ENCODE measurements at regions not wholly inside any gene's neighbourhood (a gene's known extent, or its start where the extent isn't known, plus 50 kb on each side); places are given as distances from the start of the nearest gene placed in this dataset.

DNA sequence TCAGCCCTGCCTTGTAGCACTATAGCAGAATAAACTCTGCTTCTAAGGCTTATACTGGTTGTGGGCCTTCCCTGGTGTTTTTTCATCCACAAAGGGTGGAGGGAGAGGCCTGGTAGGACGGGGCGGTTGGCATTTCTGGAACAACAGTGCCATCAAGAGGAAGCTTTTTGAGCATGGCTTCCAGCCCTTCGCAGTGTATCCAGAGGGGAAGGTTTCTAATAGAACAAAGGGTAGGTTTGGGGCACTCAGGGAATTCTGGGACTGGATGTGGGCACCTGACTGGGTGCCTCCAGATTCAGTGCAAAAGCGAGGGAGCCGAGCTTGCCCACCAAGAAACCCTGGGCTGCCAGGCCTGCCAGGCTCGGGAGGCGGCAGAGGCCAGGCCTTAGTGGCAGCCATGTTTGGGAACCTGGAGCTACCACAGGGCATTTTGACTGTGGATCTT lies 229.6 kb upstream of the AGTR2 start (continued):
- TF ChIP-seq, protein P1, sequence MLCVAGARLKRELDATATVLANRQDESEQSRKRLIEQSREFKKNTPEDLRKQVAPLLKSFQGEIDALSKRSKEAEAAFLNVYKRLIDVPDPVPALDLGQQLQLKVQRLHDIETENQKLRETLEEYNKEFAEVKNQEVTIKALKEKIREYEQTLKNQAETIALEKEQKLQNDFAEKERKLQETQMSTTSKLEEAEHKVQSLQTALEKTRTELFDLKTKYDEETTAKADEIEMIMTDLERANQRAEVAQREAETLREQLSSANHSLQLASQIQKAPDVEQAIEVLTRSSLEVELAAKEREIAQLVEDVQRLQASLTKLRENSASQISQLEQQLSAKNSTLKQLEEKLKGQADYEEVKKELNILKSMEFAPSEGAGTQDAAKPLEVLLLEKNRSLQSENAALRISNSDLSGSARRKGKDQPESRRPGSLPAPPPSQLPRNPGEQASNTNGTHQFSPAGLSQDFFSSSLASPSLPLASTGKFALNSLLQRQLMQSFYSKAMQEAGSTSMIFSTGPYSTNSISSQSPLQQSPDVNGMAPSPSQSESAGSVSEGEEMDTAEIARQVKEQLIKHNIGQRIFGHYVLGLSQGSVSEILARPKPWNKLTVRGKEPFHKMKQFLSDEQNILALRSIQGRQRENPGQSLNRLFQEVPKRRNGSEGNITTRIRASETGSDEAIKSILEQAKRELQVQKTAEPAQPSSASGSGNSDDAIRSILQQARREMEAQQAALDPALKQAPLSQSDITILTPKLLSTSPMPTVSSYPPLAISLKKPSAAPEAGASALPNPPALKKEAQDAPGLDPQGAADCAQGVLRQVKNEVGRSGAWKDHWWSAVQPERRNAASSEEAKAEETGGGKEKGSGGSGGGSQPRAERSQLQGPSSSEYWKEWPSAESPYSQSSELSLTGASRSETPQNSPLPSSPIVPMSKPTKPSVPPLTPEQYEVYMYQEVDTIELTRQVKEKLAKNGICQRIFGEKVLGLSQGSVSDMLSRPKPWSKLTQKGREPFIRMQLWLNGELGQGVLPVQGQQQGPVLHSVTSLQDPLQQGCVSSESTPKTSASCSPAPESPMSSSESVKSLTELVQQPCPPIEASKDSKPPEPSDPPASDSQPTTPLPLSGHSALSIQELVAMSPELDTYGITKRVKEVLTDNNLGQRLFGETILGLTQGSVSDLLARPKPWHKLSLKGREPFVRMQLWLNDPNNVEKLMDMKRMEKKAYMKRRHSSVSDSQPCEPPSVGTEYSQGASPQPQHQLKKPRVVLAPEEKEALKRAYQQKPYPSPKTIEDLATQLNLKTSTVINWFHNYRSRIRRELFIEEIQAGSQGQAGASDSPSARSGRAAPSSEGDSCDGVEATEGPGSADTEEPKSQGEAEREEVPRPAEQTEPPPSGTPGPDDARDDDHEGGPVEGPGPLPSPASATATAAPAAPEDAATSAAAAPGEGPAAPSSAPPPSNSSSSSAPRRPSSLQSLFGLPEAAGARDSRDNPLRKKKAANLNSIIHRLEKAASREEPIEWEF (IDR thresholded peaks at IDR 0.05; ENCODE audit: insufficient replicate concordance, low read depth, low read length), result no peak
- TF ChIP-seq CHD1 (IDR thresholded peaks at IDR 0.05; ENCODE audit: low read depth, low read length) (no peak), EZH2 (IDR thresholded peaks at IDR 0.05; ENCODE audit: borderline replicate concordance, control insufficient read depth, low read depth, low read length) (no peak), NBN (IDR thresholded peaks at IDR 0.05) (peak; percentile 37; the same call in 1 of the 2 replicates), SPI1 (IDR thresholded peaks at IDR 0.05; ENCODE audit: borderline replicate concordance, insufficient read depth, low read depth, low read length) (no peak), IKZF1 (conservative IDR thresholded peaks at IDR 0.05) (no peak), RAD51 (IDR thresholded peaks at IDR 0.05) (no peak), EP300 (IDR thresholded peaks at IDR 0.05; ENCODE audit: borderline replicate concordance in 1 of 2, control insufficient read depth in 1 of 2, low read depth in 2 of 2, low read length in 2 of 2) (no peak), NFYB (IDR thresholded peaks at IDR 0.05; ENCODE audit: insufficient read depth, low read depth, low read length) (no peak), IKZF2 (IDR thresholded peaks at IDR 0.05) (no peak), YY1 (IDR thresholded peaks at IDR 0.05; ENCODE audit: low read depth, low read length) (peak; percentile 80), NFYA (IDR thresholded peaks at IDR 0.05; ENCODE audit: borderline replicate concordance, low read depth, low read length) (no peak), TBL1XR1 (IDR thresholded peaks at IDR 0.05; ENCODE audit: low read depth, low read length) (no peak), ZBED1 (IDR thresholded peaks at IDR 0.05; ENCODE audit: borderline replicate concordance) (peak; percentile 64; the same call in 1 of the 2 replicates), ASH2L (IDR thresholded peaks at IDR 0.05; ENCODE audit: borderline replicate concordance, low read depth) (no peak), EGR1 (IDR thresholded peaks at IDR 0.05; ENCODE audit: borderline replicate concordance in 1 of 2, low read depth in 2 of 2, low read length in 2 of 2) (0 out of 3 replicates have a peak, but pooled peaks of 1 of the 2 experiments have one; percentile 28)
- TF ChIP-seq, protein P2, sequence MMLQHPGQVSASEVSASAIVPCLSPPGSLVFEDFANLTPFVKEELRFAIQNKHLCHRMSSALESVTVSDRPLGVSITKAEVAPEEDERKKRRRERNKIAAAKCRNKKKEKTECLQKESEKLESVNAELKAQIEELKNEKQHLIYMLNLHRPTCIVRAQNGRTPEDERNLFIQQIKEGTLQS (IDR thresholded peaks at IDR 0.05; ENCODE audit: borderline replicate concordance, extremely low read depth, low read depth, low read length), result no peak
- TF ChIP-seq, protein P3, sequence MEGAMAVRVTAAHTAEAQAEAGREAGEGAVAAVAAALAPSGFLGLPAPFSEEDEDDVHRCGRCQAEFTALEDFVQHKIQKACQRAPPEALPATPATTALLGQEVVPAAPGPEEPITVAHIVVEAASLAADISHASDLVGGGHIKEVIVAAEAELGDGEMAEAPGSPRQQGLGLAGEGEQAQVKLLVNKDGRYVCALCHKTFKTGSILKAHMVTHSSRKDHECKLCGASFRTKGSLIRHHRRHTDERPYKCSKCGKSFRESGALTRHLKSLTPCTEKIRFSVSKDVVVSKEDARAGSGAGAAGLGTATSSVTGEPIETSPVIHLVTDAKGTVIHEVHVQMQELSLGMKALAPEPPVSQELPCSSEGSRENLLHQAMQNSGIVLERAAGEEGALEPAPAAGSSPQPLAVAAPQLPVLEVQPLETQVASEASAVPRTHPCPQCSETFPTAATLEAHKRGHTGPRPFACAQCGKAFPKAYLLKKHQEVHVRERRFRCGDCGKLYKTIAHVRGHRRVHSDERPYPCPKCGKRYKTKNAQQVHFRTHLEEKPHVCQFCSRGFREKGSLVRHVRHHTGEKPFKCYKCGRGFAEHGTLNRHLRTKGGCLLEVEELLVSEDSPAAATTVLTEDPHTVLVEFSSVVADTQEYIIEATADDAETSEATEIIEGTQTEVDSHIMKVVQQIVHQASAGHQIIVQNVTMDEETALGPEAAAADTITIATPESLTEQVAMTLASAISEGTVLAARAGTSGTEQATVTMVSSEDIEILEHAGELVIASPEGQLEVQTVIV (IDR thresholded peaks at IDR 0.05; ENCODE audit: borderline replicate concordance, partially characterized antibody), result no peak
- TF ChIP-seq, protein P4, sequence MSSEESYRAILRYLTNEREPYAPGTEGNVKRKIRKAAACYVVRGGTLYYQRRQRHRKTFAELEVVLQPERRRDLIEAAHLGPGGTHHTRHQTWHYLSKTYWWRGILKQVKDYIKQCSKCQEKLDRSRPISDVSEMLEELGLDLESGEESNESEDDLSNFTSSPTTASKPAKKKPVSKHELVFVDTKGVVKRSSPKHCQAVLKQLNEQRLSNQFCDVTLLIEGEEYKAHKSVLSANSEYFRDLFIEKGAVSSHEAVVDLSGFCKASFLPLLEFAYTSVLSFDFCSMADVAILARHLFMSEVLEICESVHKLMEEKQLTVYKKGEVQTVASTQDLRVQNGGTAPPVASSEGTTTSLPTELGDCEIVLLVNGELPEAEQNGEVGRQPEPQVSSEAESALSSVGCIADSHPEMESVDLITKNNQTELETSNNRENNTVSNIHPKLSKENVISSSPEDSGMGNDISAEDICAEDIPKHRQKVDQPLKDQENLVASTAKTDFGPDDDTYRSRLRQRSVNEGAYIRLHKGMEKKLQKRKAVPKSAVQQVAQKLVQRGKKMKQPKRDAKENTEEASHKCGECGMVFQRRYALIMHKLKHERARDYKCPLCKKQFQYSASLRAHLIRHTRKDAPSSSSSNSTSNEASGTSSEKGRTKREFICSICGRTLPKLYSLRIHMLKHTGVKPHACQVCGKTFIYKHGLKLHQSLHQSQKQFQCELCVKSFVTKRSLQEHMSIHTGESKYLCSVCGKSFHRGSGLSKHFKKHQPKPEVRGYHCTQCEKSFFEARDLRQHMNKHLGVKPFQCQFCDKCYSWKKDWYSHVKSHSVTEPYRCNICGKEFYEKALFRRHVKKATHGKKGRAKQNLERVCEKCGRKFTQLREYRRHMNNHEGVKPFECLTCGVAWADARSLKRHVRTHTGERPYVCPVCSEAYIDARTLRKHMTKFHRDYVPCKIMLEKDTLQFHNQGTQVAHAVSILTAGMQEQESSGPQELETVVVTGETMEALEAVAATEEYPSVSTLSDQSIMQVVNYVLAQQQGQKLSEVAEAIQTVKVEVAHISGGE (CRISPR knock-in tag; IDR thresholded peaks at IDR 0.05), result no peak

Measured in GM12878 (cell line).